ENCODE measurements at regions not wholly inside any gene's neighbourhood (a gene's known extent, or its start where the extent isn't known, plus 50 kb on each side); places are given as distances from the start of the nearest gene placed in this dataset.
"Not testable (repeated sequence)": the region's sequence is repeated elsewhere in the genome, so short reads cannot be mapped to it uniquely, and the experiment has no call there.

DNA sequence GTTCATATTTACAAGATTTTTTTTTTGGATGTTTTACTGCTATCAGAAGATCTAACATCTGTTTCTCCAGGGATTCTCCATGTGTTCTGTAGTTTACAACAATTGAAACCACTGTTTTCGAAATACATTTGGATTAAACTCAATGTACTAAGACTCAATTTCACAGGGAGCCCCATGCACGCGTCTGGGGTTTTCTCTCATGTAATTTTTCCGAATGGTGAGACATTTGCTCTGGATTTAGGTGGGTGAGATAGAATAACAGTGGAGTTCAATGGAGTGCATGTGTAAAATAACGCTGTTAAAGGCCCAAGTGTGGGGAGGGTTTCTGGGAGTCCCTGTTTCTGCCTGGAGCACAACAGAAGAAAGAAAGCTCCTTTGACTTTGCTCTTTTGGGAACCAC lies 330.3 kb downstream of the TSHZ3 start:
- no peak for DNase-seq

DNA sequence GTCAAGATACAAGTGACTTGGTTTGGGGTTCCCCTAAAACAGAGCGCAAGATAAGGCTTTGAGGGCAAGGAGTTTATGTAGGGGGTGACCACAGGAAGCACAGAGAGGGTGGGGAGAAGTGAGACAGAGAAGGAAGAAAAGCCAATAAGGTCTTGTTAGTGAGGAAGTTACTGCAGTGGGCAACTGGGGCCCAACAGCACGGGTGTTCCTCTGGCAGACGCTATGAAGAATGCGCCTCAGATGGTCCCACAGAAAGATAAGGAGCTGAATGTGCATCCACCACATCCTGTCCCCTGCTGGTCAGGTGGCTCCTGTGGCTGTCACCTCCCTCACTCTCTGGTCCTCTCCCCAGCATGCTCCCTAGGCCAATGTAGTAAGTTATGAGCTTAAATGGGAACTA lies 333.5 kb downstream of the TSHZ3 start:
- DNase-seq, result no peak

DNA sequence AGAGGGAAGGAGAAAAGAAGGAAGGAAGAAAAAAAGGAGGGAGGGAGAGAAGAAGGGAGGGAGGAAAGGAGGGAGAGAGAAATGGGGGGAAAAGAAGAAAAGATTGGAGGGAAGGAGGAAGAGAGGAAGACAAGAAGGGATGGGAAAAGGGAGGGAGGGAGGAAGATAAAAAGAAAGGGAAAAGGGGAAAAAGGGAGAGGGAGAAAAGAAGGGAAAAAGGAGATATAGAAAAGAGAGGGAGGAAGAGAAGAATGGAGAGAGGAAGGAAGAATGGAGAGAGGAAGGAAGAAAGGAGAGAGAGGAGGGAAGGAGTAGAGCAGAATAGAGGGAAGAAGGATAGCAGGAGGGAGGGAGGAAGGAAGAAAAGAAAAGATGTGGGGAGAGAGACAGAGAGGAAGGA lies 334.6 kb downstream of the TSHZ3 start:
- no peak for DNase-seq

DNA sequence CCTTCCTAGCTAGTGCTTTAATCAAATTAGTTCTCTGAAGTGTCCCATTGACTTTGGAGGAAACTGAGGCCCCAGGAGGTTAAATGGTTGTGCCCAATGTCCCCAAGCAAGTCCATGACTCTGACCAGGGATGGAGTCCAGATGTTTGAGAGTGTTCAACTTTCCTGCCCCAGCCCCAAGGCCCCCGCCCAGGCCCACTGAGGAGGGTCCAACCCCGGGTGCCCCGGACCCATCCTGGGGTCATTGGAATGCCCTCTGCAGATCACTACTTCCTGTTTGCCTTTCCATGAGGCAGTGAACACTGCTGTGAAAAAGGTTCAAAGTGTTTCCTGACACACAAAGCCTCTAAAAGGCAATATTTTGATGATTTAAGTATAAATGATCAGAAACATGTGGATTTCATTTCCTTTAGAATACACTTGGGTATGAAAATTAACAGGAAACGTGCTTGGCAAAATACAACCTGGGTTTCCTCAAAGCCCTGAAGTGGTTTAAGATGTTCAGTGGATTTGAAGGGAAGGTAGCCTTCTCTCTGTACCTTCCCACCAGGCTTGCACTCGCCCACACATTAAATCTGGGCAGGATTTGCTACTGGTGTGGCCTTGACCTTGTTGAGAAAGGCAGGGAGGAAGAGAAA lies 335.7 kb downstream of the TSHZ3 start:
- DNase-seq, result no peak

DNA sequence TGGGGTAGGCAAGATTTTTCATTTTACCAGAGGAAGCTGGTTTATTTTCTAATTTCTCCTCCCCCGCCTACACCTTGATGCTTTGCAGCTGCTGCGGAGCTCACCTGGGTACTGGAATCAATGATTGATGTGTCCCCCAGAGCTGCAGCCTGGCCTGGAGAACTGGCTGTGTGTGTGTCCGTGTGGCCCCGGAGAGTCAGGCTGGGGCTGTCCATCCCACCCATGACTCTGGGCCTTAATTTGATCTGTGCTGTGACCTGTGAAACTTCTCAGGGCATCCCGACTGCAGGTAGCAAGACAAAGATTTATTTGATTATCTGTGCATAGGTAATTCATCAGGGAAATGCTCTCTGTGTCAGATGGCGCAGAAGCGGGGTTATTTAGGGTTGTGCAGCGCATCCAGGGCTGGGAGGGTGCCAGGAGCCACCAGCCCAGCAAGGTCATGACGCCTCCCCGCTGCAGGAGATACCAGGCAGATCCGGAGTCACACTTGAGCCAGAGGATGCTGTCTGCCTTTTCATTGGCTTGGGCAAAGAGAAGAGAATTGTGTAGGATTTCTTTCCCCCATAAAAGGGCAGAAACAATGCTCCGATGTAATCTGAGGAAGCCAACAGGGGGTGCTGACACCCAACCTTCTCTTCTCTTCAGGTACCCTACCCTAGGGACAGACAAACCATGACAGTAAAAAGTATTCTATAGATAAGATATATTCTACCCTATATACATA lies 346.6 kb downstream of the TSHZ3 start:
- DNase-seq, result no peak

DNA sequence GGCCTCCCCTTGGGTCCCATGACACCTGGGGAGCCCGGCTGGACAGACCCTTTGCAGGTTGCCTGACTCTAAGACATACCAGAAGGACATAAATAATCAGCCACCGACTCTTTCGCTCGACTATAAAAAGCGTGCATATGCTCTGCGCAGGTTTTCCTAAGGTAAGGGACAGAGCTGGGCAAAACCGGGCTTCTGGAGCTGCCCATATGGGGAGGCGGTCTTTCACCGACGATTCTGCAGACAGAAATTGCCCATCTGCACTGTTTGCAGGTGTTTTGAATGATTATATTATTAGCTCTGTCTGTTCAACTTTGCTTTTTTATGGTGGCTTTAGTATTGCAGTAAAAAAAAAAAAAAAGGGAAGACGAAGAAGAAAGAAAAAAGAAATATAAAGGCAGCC lies 347.2 kb downstream of the TSHZ3 start:
- no peak for DNase-seq

DNA sequence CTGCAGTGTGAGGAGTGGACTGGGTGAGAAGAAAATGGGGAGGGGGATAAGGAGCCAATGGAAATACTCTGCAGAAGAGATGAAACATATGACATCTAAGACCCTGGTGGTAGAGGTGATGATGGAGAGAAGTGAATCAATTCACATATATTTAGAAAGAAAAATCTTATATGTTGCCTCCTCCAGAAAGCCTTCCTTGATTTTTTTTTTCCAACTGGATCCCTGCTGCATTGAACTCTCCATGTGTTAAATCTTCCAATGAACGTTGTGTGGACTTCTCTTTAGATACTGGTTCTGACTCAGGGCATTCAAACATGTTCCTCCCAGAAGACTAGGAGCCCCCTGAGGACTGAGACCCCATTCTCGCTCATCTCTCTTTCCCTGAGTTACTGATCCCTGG lies 348.3 kb downstream of the TSHZ3 start:
- DNase-seq, result no peak

DNA sequence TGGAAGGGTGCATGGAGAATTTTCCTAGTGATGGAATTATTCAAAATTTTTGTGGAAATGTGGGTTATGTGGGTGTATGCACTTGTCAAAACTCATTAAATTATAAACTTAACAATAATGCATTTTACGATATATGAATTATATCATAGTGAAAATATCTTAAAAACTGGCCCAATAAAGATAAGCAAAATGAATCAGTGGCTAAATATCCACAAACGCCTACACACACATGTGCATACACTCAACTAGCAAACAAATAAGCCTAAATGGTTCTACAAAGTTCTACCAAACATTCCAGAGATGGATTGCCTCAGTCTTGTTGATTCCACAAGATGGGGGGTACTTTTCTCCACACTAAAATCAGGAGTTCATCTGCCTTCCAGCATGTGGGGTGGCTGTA lies 349.5 kb downstream of the TSHZ3 start:
- DNase-seq, result no peak

DNA sequence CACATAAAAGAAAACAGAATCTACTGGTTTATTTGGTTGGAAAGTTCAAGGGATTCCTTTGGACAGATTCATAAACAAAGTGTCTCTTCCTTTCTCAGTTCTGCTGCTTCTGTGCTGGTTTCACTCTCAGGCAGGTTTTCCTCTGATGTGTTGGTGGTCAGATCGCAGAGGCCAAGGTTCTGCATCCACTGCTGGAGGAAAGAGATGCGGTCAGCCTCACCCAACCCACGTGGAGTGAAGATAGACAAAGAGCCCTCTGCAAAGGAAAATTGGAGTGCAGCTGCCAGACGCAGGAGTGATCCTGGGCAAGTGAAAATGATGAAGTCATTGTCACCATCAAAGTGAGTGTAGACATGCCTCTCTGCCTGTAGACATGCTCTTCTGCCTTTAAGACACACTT lies 352.0 kb downstream of the TSHZ3 start:
- DNase-seq, result no peak

DNA sequence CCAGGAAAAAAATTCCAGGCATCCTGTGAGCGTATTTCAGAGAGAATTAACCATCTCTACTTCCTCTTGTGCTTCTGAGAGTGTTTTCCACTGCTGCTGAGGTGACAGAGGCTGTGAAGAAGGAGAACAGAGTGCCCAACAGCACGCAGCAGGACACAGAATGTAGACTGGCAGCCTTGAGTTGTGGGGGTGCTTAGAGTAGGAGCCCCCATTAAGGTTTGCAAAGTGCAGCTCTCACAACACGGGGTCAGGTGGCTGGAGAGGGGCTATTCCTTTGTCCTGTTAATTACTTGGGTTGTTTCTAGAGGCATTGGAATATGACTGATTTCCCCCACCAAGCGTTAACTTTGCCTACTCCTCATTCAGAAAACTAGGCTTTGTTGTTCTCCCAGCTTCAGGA lies 370.6 kb downstream of the TSHZ3 start:
- DNase-seq, result no peak

DNA sequence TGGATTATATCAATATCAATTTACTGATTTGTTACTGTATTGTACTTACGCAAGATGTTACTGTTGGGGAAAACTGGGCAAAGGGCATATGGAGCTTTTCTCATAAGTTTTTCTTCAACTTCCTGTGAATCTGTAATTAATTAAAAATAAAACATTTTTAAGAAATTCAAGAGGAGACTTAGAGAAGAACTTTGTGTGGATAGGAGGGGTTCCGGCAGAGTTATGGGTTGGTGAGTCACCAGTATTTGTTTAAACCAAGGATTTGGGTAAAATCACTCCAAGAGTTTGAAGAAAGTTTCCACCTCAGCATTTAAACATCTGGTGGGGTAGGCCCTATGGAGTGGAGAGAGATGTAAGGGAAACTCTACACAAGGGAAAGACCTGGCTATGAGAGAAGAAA lies 379.6 kb downstream of the TSHZ3 start:
- no peak for DNase-seq

DNA sequence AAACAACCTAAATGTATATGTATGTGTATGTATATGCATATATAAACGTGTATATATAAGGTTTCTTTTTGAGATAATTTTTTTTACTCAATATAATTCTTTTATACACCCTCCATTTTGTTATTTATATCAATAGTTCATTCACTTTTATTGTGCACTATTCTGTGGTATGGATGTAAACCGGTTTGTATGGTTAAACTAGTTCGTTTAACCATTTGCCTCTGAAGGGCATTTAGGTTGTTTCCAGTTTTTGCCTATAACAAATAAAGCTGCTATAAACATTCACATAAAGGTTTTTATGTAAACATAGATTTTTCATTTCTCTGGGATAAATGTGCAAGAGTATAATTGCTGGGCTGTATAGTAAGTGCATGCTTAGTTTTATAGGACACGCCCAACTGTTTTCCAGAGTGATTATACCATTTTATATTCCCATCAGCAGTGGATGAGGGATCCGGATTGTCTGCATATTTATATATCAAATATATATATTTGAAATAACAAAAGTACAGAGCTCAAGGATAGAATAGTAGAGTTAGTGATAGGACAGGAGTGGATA lies 380.3 kb downstream of the TSHZ3 start:
- no peak for DNase-seq

DNA sequence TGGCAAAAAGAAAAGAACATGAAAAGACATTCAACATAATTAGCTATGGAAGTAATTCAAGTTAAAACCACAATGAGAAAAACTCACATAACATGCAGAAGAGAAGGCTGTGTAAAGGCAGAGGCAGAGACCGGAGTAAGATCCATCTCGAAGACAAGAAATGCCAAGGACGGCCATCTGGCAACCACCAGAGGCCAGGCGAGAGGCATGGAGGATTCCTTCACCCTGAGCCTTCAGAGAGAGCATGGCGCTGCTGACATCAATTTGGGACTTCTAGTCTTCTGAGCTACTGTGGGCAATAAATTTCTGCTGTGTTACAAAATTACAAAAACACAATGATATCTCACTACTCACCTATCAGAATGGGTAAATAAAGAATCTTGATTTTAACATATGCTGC lies 381.0 kb downstream of the TSHZ3 start:
- no peak for DNase-seq

DNA sequence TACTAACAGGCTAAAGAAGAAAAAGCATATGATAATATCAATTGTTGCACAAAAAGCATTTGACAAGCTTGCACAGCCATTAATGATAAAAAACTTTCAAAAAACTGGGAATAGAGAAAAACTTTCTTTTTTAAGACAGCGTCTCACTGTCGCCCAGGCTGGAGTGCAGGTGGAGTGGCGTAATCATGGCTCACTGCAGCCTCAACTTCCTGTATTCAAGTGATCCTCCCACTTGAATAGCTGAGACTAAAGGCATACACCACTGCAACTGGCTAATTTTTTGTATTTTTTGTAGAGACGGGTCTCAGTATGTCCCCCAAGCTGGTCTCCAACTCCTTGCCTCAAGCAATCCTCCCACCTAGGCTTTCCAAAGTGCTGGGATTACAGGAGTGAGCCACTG lies 382.8 kb downstream of the TSHZ3 start:
- no peak for DNase-seq

DNA sequence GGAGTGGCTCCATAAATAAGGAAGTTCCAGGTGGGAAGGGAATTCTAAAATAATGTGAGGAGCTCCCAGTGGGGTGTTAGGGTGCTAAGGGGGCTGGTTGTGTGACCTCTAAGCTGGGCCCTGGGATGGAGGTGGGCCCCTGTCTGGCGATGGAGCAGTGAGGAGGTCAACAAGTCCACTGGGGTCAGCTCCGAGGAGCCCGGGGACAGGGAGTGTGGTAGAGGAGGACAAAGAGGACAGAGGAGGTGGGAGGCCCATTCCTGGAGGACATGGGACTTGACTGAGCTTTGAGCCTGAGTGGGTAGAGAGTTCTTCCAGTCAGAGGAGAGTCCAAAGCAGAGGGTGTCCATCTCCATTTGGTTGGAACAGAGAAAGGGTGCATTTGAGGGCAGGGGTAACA lies 390.2 kb downstream of the TSHZ3 start:
- no peak for DNase-seq

DNA sequence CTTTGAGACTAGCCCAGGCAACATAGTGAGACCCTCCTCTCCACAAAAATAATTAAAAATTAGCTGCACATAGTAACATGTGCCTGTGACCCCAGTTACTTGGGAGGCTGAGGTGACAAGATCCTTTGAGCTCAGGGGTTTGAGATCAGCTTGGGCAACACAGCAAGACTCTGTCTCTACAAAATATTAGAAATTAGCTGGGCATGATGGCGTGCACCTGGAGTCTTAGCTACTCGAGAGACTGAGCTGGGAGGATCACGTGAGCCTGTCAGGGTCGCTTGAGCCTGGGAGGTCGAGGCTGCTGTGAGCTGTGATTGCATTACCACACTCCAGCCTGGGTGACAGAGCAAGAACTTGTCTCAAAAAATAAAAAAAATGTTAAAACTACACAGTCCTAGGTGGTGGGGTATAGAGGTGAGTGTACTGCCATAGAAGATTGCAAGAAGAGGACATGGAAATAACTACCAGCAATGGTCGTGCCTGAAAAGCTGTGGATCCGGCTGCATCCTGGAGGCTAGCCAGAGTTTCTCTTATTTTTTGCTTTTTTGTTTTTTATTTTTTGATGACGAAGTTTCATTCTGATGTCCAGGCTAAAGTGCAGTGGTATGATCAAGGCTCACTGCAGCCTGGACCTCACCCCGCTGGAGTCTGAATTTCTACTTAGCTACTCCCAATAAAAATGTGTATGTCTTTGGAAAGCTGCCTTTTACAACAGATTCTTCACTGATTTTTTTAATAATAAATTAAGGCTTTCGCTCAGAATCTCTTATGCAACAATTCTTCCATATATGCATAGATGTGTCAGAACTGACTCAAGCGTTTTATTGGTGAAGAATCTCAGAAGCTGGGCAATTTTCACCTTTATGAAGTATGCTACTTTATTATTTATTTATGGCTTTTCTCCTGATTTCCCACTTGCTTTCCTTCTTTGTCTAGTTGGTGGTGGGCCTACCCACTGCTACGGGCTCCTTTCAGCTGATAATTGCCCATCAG lies 393.8 kb downstream of the TSHZ3 start:
- DNase-seq, result no peak

DNA sequence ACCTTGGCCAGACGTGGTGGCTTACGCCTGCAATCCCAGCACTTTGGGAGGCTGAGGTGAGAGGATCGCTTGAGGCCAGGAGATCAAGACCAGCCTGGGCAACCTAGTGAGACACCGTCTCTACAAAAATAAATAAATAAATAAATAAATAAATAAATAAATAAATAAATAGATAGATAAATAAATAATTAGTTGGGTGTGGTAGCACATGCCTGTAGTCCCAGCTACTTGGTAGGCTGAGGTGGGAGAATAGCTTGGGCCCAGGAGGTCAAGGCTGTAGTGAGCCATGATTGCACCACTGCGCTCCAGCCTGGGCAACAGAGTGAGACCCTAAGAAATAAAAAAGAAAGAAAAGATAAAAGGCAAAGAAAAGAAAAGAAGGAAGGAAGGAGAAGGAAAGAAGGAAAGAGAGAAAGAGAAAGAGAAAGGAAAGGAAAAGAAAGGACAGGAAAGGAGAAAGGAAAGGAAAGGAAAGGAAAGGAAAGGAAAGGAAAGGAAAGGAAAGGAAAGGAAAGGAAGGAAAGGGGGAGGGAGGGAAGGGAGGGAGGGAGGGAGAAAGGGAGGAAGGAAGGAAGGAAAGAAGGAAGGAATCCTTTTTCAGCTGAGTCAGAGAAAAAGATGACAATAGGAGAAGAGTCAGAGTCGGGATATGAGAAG lies 404.8 kb downstream of the TSHZ3 start:
- not testable (repeated sequence) for DNase-seq

DNA sequence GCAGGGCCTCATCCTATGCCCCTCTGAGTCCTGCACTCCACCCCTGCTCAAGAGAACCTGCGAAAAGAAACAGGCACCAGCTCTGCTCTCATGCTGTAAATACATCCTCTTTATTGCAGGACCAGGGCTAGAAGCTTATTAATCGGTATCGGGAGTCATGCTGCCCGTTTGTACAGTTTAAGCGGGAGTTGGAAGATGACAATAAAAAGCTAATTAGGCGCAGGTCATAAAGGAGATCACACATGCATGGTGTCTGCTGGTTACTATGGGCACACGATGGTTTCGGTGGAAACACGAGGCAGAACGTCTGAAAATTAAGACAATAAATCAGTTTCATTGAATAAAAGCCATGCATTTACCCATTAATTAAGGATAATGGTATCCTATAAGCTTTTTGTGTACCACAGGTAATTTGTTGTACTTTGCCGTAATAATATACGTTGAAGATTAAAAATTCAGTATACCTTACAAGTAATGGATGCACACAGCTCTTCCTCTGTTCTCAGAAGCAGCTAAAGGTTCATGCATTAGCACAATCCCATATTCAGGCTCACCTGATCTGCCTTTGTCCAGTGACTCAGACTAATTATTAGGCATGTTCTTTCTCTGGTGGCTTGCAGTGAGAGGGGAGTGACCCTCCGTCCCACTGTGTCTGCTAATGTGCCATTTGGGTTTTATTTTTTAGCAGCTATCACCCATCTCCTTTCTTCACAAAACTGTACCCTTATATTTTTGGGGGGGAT lies 406.0 kb downstream of the TSHZ3 start:
- DNase-seq, result no peak

DNA sequence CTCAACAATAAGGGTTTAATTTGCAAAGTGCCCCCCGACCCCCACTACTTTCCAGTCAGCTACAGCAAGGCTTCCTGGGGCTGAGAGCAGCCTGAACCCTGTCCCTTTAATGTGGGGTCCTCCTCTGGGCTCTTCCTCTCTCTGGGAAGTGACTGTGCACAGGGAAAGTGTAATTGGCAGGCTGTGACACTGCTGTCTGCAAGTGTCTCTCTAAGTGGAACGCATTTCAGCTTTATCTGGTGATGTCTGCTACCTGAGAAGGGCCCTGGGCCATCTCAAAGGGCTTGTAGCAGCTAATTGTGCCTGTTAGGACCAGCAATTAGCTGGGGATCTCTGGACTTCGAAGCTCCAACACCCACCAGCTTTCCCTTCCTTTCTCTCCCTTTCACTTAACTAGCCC lies 406.6 kb downstream of the TSHZ3 start:
- no peak for DNase-seq

DNA sequence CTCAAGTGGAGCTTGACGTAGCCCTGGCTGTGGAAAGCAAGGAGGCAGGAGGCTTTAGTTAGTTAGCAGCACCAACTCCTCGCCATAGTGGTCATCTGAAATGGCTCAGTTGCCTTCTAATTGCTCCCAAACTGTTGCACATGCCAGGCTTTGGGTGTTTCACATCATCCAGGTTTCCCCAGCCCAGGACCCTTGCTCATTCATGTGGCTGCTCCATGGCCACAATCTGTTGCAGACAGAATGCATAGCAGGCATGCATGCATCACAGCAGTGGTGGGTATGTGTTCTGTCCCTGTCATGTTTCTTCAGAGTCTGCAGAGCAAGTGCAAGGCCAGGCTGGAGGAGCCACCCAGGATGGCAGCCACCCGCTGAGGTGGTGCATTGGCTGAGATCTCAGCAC lies 407.6 kb downstream of the TSHZ3 start:
- DNase-seq, result no peak

DNA sequence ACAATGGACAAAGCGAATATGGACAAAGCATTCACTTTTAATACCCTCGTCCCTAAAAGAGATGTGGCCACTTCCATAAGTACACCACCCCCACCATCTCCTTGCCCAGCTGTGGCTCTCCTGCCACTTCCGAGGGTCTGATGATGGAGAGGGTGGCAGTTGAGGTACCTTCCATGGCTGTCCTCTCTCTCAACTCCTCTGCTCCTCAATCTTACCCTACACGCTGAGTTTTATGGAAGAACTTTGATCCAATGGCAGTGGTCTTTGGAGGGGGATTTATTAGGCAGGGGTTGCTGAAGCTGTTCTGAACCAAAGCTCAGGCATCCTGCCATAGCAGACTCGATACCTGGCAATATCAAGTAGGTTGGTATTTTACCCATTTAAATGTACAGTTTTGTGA lies 413.0 kb downstream of the TSHZ3 start:
- no peak for DNase-seq

DNA sequence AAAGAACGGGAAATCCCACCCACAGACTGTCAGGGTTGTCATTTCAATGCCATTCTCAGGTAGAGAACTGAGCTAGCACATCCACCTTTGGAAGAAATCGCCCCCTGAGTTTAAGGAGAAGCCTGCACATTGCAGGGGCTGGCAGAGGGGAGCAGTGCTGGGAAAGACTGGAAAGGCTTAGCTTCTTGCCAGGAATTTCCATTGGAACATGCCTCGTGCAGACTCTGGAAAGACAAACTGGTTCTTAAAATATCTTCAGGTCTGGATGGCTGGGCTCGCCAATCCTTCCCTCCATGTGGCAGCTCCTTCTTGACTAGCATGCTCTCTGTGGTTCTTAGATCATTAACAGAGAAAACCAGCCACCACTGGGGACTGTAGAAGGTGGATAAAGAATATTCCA lies 414.1 kb downstream of the TSHZ3 start:
- no peak for DNase-seq

All from activated effector memory CD4-positive, alpha-beta T cell treated with anti-CD3 and anti-CD28 coated beads, Interleukin-2, amount 50 U/mL, for 16 hours (primary cell).